Stimulated activated memory B cell treated with anti-CD40 and anti-IgM and Interleukin-4, amounts not matched to agents 10 μg/mL and 1 μg/mL and 100 μg/mL, for 72 hours (primary cell): ENCODE measurements at regions not wholly inside any gene's neighbourhood (a gene's known extent, or its start where the extent isn't known, plus 50 kb on each side); places are given as distances from the start of the nearest gene placed in this dataset.

Experiments
- ATAC-seq: fragments of 150-1000 bp; cut with Tn5 transposase; 2 replicates; pipeline ENCODE4 v1.10.0; 2021
- H3K27ac Mint-ChIP-seq: one replicate; pipeline ENCODE4 v1.8.0; 2022; ENCODE audit warnings: mild to moderate bottlenecking, mixed read lengths
- H3K27me3 Mint-ChIP-seq: one replicate; pipeline ENCODE4 v1.8.0; 2022; ENCODE audit warnings: mixed read lengths
- H3K36me3 Mint-ChIP-seq: one replicate; pipeline ENCODE4 v1.8.0; 2022; ENCODE audit warnings: mixed read lengths
- H3K4me1 Mint-ChIP-seq: one replicate; pipeline ENCODE4 v1.8.0; 2022; ENCODE audit warnings: mixed read lengths
- H3K4me3 Mint-ChIP-seq: one replicate; pipeline ENCODE4 v1.8.0; 2022; ENCODE audit warnings: mild to moderate bottlenecking, moderate library complexity, mixed read lengths
- H3K9me3 Mint-ChIP-seq: one replicate; pipeline ENCODE4 v1.8.0; 2022; ENCODE audit warnings: mixed read lengths

DNA sequence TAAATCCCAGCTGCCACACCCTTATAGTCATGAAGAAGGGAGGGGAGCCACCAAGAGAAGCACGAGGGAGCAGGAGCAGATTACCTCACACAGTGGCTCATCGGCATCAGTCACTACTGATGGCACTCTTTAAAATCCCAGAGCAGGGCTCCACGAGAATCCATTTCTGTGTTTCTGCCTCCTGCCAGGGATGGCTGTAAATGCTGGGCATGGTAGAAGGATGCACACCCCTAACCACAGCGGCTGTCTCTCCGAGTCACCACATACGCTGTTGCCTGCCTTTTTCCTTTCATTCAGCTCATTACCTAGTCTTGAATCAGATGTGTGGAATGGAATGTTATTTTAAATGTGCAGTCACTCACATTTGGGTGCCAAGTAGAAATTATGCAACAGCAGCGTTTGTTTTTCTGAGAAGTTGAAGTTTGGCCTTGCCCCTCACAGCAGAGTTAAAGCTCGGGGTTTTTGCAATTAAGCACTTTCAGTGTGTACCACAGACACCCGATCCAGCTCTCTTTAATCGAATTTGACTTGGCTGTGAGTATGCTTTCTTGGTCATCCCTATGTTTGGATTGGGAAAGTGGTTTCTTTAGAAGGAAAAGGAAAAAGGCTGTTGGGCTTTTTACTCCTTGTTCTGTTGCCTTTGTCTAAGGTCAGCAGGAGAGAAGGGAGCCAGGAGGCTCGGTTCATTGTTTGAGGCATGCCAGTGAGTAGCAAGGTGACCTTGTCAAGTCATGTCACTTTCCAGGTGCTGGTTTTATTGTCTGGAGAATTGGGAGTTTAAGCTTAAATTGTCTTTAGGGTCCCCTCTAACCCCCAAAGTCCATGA is 284.2 kb upstream of the TPM1 start:
- no peaks in the 10 kb centered on the region for H3K9me3 Mint-ChIP-seq
- H3K27ac Mint-ChIP-seq, result no peak overlapping the region
- no peaks in the 10 kb centered on the region for H3K4me1 Mint-ChIP-seq
- no peak overlapping the region for H3K4me3 Mint-ChIP-seq
- H3K36me3 Mint-ChIP-seq, result no peaks in the 10 kb centered on the region
- H3K27me3 Mint-ChIP-seq, result no peaks in the 10 kb centered on the region
- no peak for ATAC-seq

DNA sequence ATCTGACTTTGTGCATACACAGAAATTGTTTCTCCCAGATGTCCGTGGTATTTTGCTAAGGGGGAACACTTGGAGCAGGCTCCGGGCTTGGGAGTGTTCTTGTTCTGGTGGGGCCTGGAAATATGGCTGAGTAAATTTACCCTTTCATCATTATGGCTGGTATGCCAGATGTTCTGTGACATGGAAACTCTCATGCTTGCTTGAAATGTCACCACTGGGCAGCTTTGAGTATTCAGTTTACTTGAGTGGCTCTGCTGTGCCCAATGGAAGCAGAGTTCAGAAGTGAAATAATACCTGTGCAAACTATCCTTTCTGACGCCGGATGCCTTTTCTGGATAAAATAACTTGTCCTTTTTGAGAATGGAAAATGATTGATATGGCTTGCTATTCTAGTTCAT is 283.6 kb upstream of the TPM1 start:
- H3K27me3 Mint-ChIP-seq, result no peaks in the 10 kb centered on the region
- no peaks in the 10 kb centered on the region for H3K4me1 Mint-ChIP-seq
- no peaks in the 10 kb centered on the region for H3K9me3 Mint-ChIP-seq
- no peaks in the 10 kb centered on the region for H3K36me3 Mint-ChIP-seq
- no peak overlapping the region for H3K27ac Mint-ChIP-seq
- no peak overlapping the region for H3K4me3 Mint-ChIP-seq
- no peak for ATAC-seq

- H3K27me3 Mint-ChIP-seq, result no peaks in the 10 kb centered on the region
- no peaks in the 10 kb centered on the region for H3K36me3 Mint-ChIP-seq
- H3K4me3 Mint-ChIP-seq, result no peak overlapping the region
- no peaks in the 10 kb centered on the region for H3K4me1 Mint-ChIP-seq
- ATAC-seq, result no peak
- no peak overlapping the region for H3K27ac Mint-ChIP-seq
- H3K9me3 Mint-ChIP-seq, result no peaks in the 10 kb centered on the region
Observed at GRCh38 chr15:62760538-62760937, 282.0 kb upstream of the TPM1 start.

- Mint-ChIP-seq H3K27me3 (no peaks in the 10 kb centered on the region), H3K4me1 (no peaks in the 10 kb centered on the region), H3K36me3 (no peaks in the 10 kb centered on the region), H3K9me3 (no peaks in the 10 kb centered on the region), H3K4me3 (no peak overlapping the region), H3K27ac (no peak overlapping the region)
- ATAC-seq, result no peak
Observed at GRCh38 chr15:62765916-62766315, 276.6 kb upstream of the TPM1 start.

- no peak for ATAC-seq
- H3K9me3 Mint-ChIP-seq, result no peaks in the 10 kb centered on the region
- H3K27me3 Mint-ChIP-seq, result no peaks in the 10 kb centered on the region
- H3K27ac Mint-ChIP-seq, result no peak overlapping the region
- no peak overlapping the region for H3K4me3 Mint-ChIP-seq
- no peaks in the 10 kb centered on the region for H3K36me3 Mint-ChIP-seq
- H3K4me1 Mint-ChIP-seq, result no peaks in the 10 kb centered on the region
Observed at GRCh38 chr15:62766599-62766998, 275.9 kb upstream of the TPM1 start.

DNA sequence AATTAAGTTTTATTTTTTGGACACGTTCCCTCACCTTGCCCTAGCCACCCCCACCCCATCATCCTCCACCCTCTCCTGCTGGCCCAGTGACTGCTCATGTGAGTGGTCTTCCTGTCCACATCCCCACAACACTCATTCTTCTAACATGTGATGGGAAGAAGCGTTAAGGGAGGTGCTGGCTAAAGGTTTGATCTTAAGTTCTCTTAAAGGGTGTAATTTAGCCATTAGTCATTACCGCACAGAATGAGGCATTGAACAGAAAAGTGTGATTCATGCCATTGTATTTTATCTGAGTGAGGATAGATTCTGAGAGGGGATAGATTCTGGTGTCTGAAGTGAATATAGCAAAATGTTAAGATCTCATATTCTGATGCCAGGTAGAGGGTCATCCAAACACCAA is 272.9 kb upstream of the TPM1 start:
- no peaks in the 10 kb centered on the region for H3K36me3 Mint-ChIP-seq
- no peak overlapping the region for H3K4me3 Mint-ChIP-seq
- H3K4me1 Mint-ChIP-seq, result no peaks in the 10 kb centered on the region
- ATAC-seq, result no peak
- H3K9me3 Mint-ChIP-seq, result no peaks in the 10 kb centered on the region
- no peaks in the 10 kb centered on the region for H3K27me3 Mint-ChIP-seq
- no peak overlapping the region for H3K27ac Mint-ChIP-seq

DNA sequence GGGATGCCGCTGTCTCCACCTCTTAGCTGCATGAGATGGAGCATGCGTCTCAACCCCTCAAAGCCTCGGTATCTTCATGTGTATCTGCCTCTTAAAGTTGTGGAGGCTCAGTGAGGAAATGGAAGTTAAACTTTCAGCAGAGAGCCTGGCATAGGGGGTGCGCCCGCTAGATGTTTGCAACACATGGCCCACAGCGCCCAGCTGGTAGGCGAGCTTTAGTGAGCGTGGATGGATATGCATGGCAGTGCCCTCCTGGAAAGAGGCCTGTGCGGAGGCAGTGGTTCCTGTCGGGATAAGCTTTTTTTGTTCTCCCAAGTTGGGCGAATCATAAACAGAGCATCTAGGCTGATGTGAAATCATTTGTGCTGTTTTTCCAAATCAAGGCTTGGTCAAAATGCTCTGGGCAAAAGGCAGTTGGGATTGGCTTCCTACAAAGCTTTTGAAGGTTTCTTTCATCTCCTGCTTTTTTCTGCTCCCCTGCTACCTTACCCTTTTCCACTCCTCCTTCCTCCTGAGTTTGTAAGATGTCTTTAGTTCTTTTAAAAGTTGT is 272.4 kb upstream of the TPM1 start:
- Mint-ChIP-seq H3K36me3 (no peaks in the 10 kb centered on the region), H3K4me1 (no peaks in the 10 kb centered on the region), H3K27ac (no peak overlapping the region), H3K27me3 (no peaks in the 10 kb centered on the region), H3K9me3 (no peaks in the 10 kb centered on the region), H3K4me3 (no peak overlapping the region)
- ATAC-seq, result no peak

- no peak overlapping the region for H3K4me3 Mint-ChIP-seq
- H3K4me1 Mint-ChIP-seq, result no peaks in the 10 kb centered on the region
- H3K27ac Mint-ChIP-seq, result no peak overlapping the region
- H3K27me3 Mint-ChIP-seq, result no peaks in the 10 kb centered on the region
- ATAC-seq, result no peak
- H3K9me3 Mint-ChIP-seq, result no peaks in the 10 kb centered on the region
- H3K36me3 Mint-ChIP-seq, result no peaks in the 10 kb centered on the region
Observed at GRCh38 chr15:62770752-62771151, 271.8 kb upstream of the TPM1 start.

DNA sequence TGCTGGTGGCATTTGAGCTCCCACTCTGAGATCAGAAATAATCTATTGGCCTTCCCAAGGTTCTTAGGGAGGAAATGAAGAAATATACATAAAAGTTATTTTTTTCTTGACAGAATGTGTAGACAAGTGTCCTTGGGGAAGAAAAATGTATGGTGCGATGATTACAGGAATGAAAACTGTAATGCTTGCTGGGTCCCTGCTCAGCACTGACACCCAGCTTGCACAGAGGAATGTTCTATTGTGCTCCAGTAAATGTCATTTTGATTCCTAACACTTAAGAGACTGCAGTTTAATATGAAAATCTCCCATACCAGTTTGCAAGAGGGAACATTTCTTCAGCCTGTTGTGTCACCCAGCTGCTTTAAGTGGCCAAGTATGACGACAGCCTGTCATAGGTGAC is 271.3 kb upstream of the TPM1 start:
- Mint-ChIP-seq H3K4me3 (no peak overlapping the region), H3K27me3 (no peaks in the 10 kb centered on the region), H3K4me1 (no peaks in the 10 kb centered on the region), H3K36me3 (no peaks in the 10 kb centered on the region), H3K9me3 (no peaks in the 10 kb centered on the region), H3K27ac (no peak overlapping the region)
- ATAC-seq, result no peak

GRCh38 chr15:62773369-62774165 is 269.0 kb upstream of the TPM1 start:
- no peaks in the 10 kb centered on the region for H3K4me1 Mint-ChIP-seq
- no peaks in the 10 kb centered on the region for H3K27me3 Mint-ChIP-seq
- H3K4me3 Mint-ChIP-seq, result no peak overlapping the region
- no peaks in the 10 kb centered on the region for H3K36me3 Mint-ChIP-seq
- H3K27ac Mint-ChIP-seq, result no peak overlapping the region
- H3K9me3 Mint-ChIP-seq, result no peaks in the 10 kb centered on the region
- ATAC-seq, result no peak

DNA sequence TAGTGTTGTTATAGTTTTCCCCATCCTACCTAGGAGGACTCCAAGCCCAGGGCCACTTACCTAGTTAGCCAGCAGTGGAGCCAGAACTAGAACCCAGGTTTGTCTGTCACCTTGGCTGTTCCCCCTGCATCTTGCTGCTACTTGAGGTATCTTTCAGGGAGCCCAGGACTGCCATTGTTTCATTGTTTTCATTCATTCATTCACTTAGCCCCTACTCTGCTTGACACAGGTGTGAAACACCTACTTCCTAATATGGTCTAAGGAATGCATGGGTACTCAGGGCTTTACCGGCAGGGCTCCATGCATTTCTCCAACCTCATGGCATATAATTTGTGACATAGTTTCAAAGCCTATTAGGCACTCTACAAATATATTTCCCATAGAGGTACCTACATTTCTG is 266.6 kb upstream of the TPM1 start:
- no peak overlapping the region for H3K27ac Mint-ChIP-seq
- H3K36me3 Mint-ChIP-seq, result no peaks in the 10 kb centered on the region
- ATAC-seq, result no peak
- no peaks in the 10 kb centered on the region for H3K27me3 Mint-ChIP-seq
- no peaks in the 10 kb centered on the region for H3K4me1 Mint-ChIP-seq
- no peaks in the 10 kb centered on the region for H3K9me3 Mint-ChIP-seq
- H3K4me3 Mint-ChIP-seq, result no peak overlapping the region

DNA sequence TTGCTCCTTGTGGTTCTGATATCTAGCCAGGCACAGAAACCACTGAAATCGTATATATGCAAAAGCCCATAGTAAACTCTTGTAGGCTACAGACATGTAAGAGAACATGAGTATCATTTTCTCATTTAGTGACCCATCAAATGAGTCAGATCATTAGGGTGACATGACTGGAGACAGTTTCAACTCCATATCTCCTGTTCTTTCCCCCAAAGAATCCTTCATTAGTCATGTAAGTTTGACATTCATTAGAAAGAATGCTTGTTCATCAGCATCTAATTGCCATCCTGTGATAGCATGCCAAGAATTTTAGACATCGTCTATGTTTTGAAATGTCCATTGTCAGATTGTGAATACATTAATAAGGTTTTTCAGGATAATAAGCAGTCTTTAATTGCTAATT is 264.9 kb upstream of the TPM1 start:
- ATAC-seq, result no peak
- Mint-ChIP-seq H3K4me1 (no peaks in the 10 kb centered on the region), H3K4me3 (no peak overlapping the region), H3K36me3 (no peaks in the 10 kb centered on the region), H3K27ac (no peak overlapping the region), H3K9me3 (no peaks in the 10 kb centered on the region), H3K27me3 (no peaks in the 10 kb centered on the region)

DNA sequence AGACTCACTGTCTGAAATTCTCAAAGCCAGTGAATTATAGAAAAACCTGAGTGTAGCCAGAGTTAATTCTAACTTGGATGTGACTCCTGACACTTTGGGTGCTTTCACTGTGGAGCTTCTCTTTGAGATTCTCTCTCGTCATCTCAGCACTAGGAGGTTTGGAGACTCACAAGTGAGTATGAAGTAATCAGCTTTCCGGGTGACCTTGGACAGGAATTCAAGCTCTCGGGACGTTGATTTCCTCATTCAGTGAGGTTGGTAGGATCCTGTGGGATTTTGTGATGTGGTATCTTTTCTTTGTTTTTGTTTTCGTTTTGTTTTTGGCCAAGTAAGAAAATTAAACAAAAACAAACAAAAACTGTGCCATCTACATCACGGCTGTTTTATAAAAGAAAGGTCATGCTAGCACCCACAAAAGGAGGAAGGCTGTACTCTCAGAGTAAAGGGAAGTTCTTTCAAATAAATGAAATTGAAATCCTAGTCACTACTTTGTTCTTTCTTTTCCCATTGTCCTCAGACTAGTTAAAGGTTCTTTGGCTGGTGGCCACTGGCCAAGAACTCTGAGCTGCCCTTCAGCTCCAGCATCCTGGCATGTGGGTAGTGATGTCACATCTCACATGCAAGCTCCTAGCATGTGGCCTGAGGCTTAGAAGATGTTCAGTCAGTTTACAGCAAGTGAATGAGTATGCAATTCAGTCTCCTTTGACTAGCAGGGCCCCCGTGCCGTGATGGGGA is 263.3 kb upstream of the TPM1 start:
- ATAC-seq, result no peak
- no peak overlapping the region for H3K4me3 Mint-ChIP-seq
- H3K4me1 Mint-ChIP-seq, result no peaks in the 10 kb centered on the region
- H3K36me3 Mint-ChIP-seq, result no peaks in the 10 kb centered on the region
- H3K27me3 Mint-ChIP-seq, result no peaks in the 10 kb centered on the region
- no peaks in the 10 kb centered on the region for H3K9me3 Mint-ChIP-seq
- H3K27ac Mint-ChIP-seq, result no peak overlapping the region

- no peak for ATAC-seq
- no peaks in the 10 kb centered on the region for H3K4me1 Mint-ChIP-seq
- H3K36me3 Mint-ChIP-seq, result no peaks in the 10 kb centered on the region
- H3K4me3 Mint-ChIP-seq, result no peak overlapping the region
- no peaks in the 10 kb centered on the region for H3K27me3 Mint-ChIP-seq
- H3K9me3 Mint-ChIP-seq, result no peaks in the 10 kb centered on the region
- no peak overlapping the region for H3K27ac Mint-ChIP-seq
Observed at GRCh38 chr15:62779899-62780298, 262.6 kb upstream of the TPM1 start.

GRCh38 chr15:62781081-62781497 is 261.5 kb upstream of the TPM1 start:
- H3K4me1 Mint-ChIP-seq, result no peaks in the 10 kb centered on the region
- no peak overlapping the region for H3K4me3 Mint-ChIP-seq
- no peak overlapping the region for H3K27ac Mint-ChIP-seq

More at GRCh38 chr15:62781081-62781497, 261.5 kb upstream of the TPM1 start:
- H3K9me3 Mint-ChIP-seq, result no peaks in the 10 kb centered on the region
- H3K27me3 Mint-ChIP-seq, result no peaks in the 10 kb centered on the region
- no peaks in the 10 kb centered on the region for H3K36me3 Mint-ChIP-seq
- no peak for ATAC-seq
